A549 (cell line): ENCODE measurements at regions not wholly inside any gene's neighbourhood (a gene's known extent, or its start where the extent isn't known, plus 50 kb on each side); places are given as distances from the start of the nearest gene placed in this dataset.

Source experiments
- ATAC-seq, 2 experiments: fragments of 200-7000 bp in 1 of 2; fragments of >200 bp in 1 of 2; cut with Nextera tagmentation in 1 of 2; cut with Tn5 transposase in 1 of 2; 3 replicates each; pipeline versions ENCODE4 v1.8.0 to v1.9.1; 2018 to 2020; ENCODE audit warnings: mild to moderate bottlenecking in 1 of 2, moderate library complexity in 1 of 2
- CTCF ChIA-PET: fragments of 300-600 bp; sonication (Branson Sonifier 250); formaldehyde crosslinking; extraction: SDS; loops from one replicate; lab custom pipeline; 2021; ENCODE audit warnings: antibody characterized with exemption, inconsistent platforms; lab: Yijun Ruan, JAX
- POLR2A ChIA-PET: fragments of 350-600 bp; formaldehyde crosslinking; extraction: SDS; loops from one replicate; lab custom pipeline; 2021; ENCODE audit warnings: antibody characterized with exemption, inconsistent platforms; lab: Yijun Ruan, JAX
- DNase-seq, 2 experiments: peaks; one replicate each; pipeline versions ENCODE4 v3.0.0 to v3.0.0-alpha.2; 2011 to 2016; ENCODE audit warnings: low read depth in 1 of 2, low spot score in 1 of 2
- FAIRE-seq: peaks from 2 replicates; lab custom pipeline; 2011; peaks lifted over from hg19 to GRCh38; lab: Jason Lieb, UNC
- H3K27ac ChIP-seq, 2 experiments: fragments of >200 bp; sonication (Bioruptor Twin); formaldehyde crosslinking; 3 replicates each; pipeline ENCODE4 v1.5.1; 2016 to 2017
- H3K4me1 ChIP-seq: fragments of >200 bp; sonication (Bioruptor Twin); formaldehyde crosslinking; 3 replicates; pipeline ENCODE4 v1.6.1; 2016
- H3K4me2 ChIP-seq: fragments of >200 bp; sonication (Bioruptor Twin); formaldehyde crosslinking; 3 replicates; pipeline ENCODE4 v1.6.1; 2016
- H3K4me3 ChIP-seq: fragments of >200 bp; sonication (Bioruptor Twin); formaldehyde crosslinking; 3 replicates; pipeline ENCODE4 v1.5.1; 2016
- H3K9me3 ChIP-seq: fragments of >200 bp; sonication (Bioruptor Twin); formaldehyde crosslinking; 3 replicates; pipeline ENCODE4 v1.6.1; 2016
- CBX2 ChIP-seq: fragments of 200-600 bp; sonication (generic); IDR thresholded peaks from 2 replicates; pipeline ENCODE4 v1.6.1; 2016; ENCODE audit warnings: low read depth, mild to moderate bottlenecking, borderline replicate concordance
- CTCF ChIP-seq: fragments of >200 bp; sonication (Bioruptor Twin); formaldehyde crosslinking; IDR thresholded peaks from 3 replicates; pipeline ENCODE4 v1.5.1; 2016
- E2F6 ChIP-seq: IDR thresholded peaks from 2 replicates; pipeline ENCODE4 v1.6.1; 2012; ENCODE audit warnings: low read depth, borderline replicate concordance
- EHF ChIP-seq: fragments of 250-450 bp; sonication (Bioruptor Pico); IDR thresholded peaks from 2 replicates; pipeline ENCODE4 v1.5.0; 2020; ENCODE audit warnings: mild to moderate bottlenecking
- EHMT2 ChIP-seq: fragments of 200-600 bp; sonication (generic); IDR thresholded peaks from 2 replicates; pipeline ENCODE4 v1.6.1; 2016; ENCODE audit warnings: antibody characterized with exemption, low read depth, mild to moderate bottlenecking, moderate library complexity
- ESRRA ChIP-seq: fragments of 150-350 bp; IDR thresholded peaks from 2 replicates; pipeline ENCODE4 v1.6.1; 2014; ENCODE audit warnings: mild to moderate bottlenecking, low read length, borderline replicate concordance
- FOSB ChIP-seq: fragments of 250-450 bp; sonication (Bioruptor Pico); IDR thresholded peaks from 2 replicates; pipeline ENCODE4 v1.5.0; 2020; ENCODE audit warnings: mild to moderate bottlenecking, moderate library complexity
- FOXS1 ChIP-seq: fragments of 250-450 bp; sonication (Bioruptor Pico); IDR thresholded peaks from 2 replicates; pipeline ENCODE4 v1.5.0; 2020; ENCODE audit warnings: mild to moderate bottlenecking, moderate library complexity
- GATA3 ChIP-seq: IDR thresholded peaks from 2 replicates; pipeline ENCODE4 v1.6.1; 2012; ENCODE audit warnings: borderline replicate concordance
- HDAC2 ChIP-seq: fragments of 200-600 bp; sonication (generic); IDR thresholded peaks from 2 replicates; pipeline ENCODE4 v1.6.1; 2016
- HEYL ChIP-seq: fragments of 250-450 bp; sonication (Bioruptor Pico); IDR thresholded peaks from 2 replicates; pipeline ENCODE4 v1.8.0; 2021; ENCODE audit warnings: mild to moderate bottlenecking, moderate library complexity
- HOXA7 ChIP-seq: fragments of 250-450 bp; sonication (Bioruptor Pico); IDR thresholded peaks from 2 replicates; pipeline ENCODE4 v1.5.0; 2020; ENCODE audit warnings: mild to moderate bottlenecking, moderate library complexity
- HOXB13 ChIP-seq: fragments of 250-450 bp; sonication (Bioruptor Pico); IDR thresholded peaks from 2 replicates; pipeline ENCODE4 v1.5.0; 2020; ENCODE audit warnings: low read depth, mild to moderate bottlenecking, moderate library complexity
- JUN ChIP-seq, 2 experiments: fragments of >200 bp; sonication (Bioruptor Twin); formaldehyde crosslinking; IDR thresholded peaks; 2 replicates in 1 of 2; 3 replicates in 1 of 2; pipeline ENCODE4 v1.6.1; 2016 to 2017
- KDM1A ChIP-seq: fragments of 200-600 bp; sonication (generic); IDR thresholded peaks from 2 replicates; pipeline ENCODE4 v1.6.1; 2016; ENCODE audit warnings: low read depth, mild to moderate bottlenecking
- KDM5A ChIP-seq: fragments of 200-600 bp; sonication (generic); IDR thresholded peaks from 2 replicates; pipeline ENCODE4 v1.6.1; 2016; ENCODE audit warnings: antibody characterized with exemption, mild to moderate bottlenecking
- MAFK ChIP-seq: fragments of 450-650 bp; IDR thresholded peaks from 2 replicates; pipeline ENCODE4 v1.6.1; 2014; ENCODE audit not compliant: partially characterized antibody
- NPAS2 ChIP-seq: fragments of 250-450 bp; sonication (Bioruptor Pico); IDR thresholded peaks from 2 replicates; pipeline ENCODE4 v1.8.0; 2022; ENCODE audit warnings: mild to moderate bottlenecking, moderate library complexity, borderline replicate concordance
- POLR2AphosphoS2 ChIP-seq: conservative IDR thresholded peaks from 2 replicates; pipeline ENCODE4 v1.6.1; 2012; ENCODE audit warnings: low read length, improper control_type of control experiment, inconsistent platforms
- RCOR1 ChIP-seq: fragments of 150-350 bp; IDR thresholded peaks from 2 replicates; pipeline ENCODE4 v1.6.1; 2014; ENCODE audit warnings: antibody characterized with exemption, low read length, low read depth
- SMC3 ChIP-seq: fragments of >200 bp; sonication (Bioruptor Twin); formaldehyde crosslinking; IDR thresholded peaks from 3 replicates; pipeline ENCODE4 v1.6.1; 2018; ENCODE audit warnings: inconsistent platforms
- TFCP2L1 ChIP-seq: fragments of 250-450 bp; sonication (Bioruptor Pico); IDR thresholded peaks from 2 replicates; pipeline ENCODE4 v1.5.0; 2021; ENCODE audit warnings: mild to moderate bottlenecking
- TP53 ChIP-seq: fragments of 250-450 bp; sonication (Bioruptor Pico); IDR thresholded peaks from 2 replicates; pipeline ENCODE4 v1.5.0; 2021; ENCODE audit warnings: mild to moderate bottlenecking, moderate library complexity
- ZFP36 ChIP-seq: fragments of 450-650 bp; IDR thresholded peaks from 2 replicates; pipeline ENCODE4 v1.6.1; 2014; ENCODE audit warnings: borderline replicate concordance; ENCODE audit not compliant: partially characterized antibody
- ZNF302 ChIP-seq: fragments of 250-450 bp; sonication (Bioruptor Pico); IDR thresholded peaks from 2 replicates; pipeline ENCODE4 v1.9.0; 2021; ENCODE audit warnings: inconsistent platforms, mild to moderate bottlenecking, moderate library complexity
- ZSCAN20 ChIP-seq: fragments of 250-450 bp; sonication (Bioruptor Pico); IDR thresholded peaks from 2 replicates; pipeline ENCODE4 v1.8.0; 2022; ENCODE audit warnings: mild to moderate bottlenecking, moderate library complexity
- WGBS: methylation state at CpG from one replicate; pipeline ENCODE4 v1.1.6; 2017; ENCODE audit errors: missing lambda C conversion rate; 5-methylcytosine and 5-hydroxymethylcytosine counted together
- TF ChIP-seq, protein P1 (sequence below): fragments of 250-450 bp; sonication (Bioruptor Pico); IDR thresholded peaks from 2 replicates; pipeline ENCODE4 v1.5.0; 2020; ENCODE audit warnings: low read depth, mild to moderate bottlenecking, moderate library complexity
- TF ChIP-seq, protein P2 (sequence below): fragments of 450-650 bp; IDR thresholded peaks from 2 replicates; pipeline ENCODE4 v1.6.1; 2014; ENCODE audit warnings: antibody characterized with exemption
- TF ChIP-seq, protein P3 (sequence below): fragments of 150-350 bp; IDR thresholded peaks from 2 replicates; pipeline ENCODE4 v1.6.1; 2014; ENCODE audit warnings: low read depth, mild to moderate bottlenecking, low read length
- TF ChIP-seq, protein P4 (sequence below): fragments of >200 bp; sonication (Bioruptor Twin); formaldehyde crosslinking; IDR thresholded peaks from 2 replicates; pipeline ENCODE4 v1.6.1; 2016
- TF ChIP-seq, protein P5 (sequence below): IDR thresholded peaks from 2 replicates; pipeline ENCODE4 v1.6.1; 2012

DNA sequence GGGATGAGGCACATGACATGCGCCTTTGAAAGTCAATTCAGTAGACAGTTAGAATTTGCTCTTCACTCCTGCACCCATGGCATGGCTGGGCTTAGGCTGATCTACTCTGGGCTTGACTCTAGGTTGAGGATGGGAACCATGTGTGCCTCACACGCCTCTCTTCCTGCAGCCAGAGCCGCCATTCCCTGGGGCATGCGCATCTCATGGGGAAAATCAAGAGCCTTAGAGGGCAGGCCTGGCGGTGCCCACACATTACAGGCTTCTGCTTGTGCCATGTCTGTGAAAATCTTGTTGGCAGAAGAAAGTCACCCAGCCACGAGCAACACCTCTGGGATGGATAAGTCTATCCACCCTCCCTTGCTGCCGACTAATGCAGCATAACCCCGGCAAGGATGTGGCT lies 808.5 kb downstream of the CDH9 start:
- no peaks in the 10 kb centered on the region for H3K4me1 ChIP-seq
- H3K4me2 ChIP-seq, result no peak overlapping the region
- H3K4me3 ChIP-seq, result no peak overlapping the region
- no peak for ATAC-seq
- no peak overlapping the region for H3K27ac ChIP-seq
- CTCF ChIA-PET, result no interaction called here
- H3K9me3 ChIP-seq, result no peaks in the 10 kb centered on the region
- TF ChIP-seq NPAS2 (CRISPR knock-in tag) (no peak), CBX2 (no peak), ESRRA (no peak), TFCP2L1 (CRISPR knock-in tag) (no peak), KDM5A (no peak), ZFP36 (no peak)
- TF ChIP-seq, protein P1, sequence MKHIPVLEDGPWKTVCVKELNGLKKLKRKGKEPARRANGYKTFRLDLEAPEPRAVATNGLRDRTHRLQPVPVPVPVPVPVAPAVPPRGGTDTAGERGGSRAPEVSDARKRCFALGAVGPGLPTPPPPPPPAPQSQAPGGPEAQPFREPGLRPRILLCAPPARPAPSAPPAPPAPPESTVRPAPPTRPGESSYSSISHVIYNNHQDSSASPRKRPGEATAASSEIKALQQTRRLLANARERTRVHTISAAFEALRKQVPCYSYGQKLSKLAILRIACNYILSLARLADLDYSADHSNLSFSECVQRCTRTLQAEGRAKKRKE, result no peak
- TF ChIP-seq, all 56 proteins: peak for 0
- WGBS, result 32% methylated on average over 6 of the region's 8 CpGs
- FAIRE-seq (no peak), DNase-seq (no peak)
- POLR2A ChIA-PET, result no interaction called here

- TF ChIP-seq ESRRA (no peak), HEYL (CRISPR knock-in tag) (no peak), KDM1A (no peak), HOXB13 (no peak), JUN (IDR thresholded peaks at IDR 0.05) (no peak), MAFK (no peak), EHF (CRISPR knock-in tag) (no peak), HOXA7 (no peak), CTCF (no peak), ZFP36 (no peak), TP53 (CRISPR knock-in tag) (no peak), FOSB (CRISPR knock-in tag) (no peak), EHMT2 (no peak), HDAC2 (no peak)
- TF ChIP-seq, protein P2, sequence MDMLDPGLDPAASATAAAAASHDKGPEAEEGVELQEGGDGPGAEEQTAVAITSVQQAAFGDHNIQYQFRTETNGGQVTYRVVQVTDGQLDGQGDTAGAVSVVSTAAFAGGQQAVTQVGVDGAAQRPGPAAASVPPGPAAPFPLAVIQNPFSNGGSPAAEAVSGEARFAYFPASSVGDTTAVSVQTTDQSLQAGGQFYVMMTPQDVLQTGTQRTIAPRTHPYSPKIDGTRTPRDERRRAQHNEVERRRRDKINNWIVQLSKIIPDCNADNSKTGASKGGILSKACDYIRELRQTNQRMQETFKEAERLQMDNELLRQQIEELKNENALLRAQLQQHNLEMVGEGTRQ, result no peak
- TF ChIP-seq, protein P3, sequence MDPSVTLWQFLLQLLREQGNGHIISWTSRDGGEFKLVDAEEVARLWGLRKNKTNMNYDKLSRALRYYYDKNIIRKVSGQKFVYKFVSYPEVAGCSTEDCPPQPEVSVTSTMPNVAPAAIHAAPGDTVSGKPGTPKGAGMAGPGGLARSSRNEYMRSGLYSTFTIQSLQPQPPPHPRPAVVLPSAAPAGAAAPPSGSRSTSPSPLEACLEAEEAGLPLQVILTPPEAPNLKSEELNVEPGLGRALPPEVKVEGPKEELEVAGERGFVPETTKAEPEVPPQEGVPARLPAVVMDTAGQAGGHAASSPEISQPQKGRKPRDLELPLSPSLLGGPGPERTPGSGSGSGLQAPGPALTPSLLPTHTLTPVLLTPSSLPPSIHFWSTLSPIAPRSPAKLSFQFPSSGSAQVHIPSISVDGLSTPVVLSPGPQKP, result no peak
- ChIA-PET POLR2A (no interaction called here), CTCF (no interaction called here)
- Histone ChIP-seq H3K27ac (no peak overlapping the region), H3K4me3 (no peak overlapping the region), H3K4me1 (no peaks in the 10 kb centered on the region), H3K4me2 (no peak overlapping the region), H3K9me3 (no peaks in the 10 kb centered on the region)
- ATAC-seq (no peak), FAIRE-seq (no peak), DNase-seq (no peak)
- 24% methylated on average over 6 of the region's 6 CpGs for WGBS
Observed at GRCh38 chr5:26227245-26227644, 811.1 kb downstream of the CDH9 start.

DNA sequence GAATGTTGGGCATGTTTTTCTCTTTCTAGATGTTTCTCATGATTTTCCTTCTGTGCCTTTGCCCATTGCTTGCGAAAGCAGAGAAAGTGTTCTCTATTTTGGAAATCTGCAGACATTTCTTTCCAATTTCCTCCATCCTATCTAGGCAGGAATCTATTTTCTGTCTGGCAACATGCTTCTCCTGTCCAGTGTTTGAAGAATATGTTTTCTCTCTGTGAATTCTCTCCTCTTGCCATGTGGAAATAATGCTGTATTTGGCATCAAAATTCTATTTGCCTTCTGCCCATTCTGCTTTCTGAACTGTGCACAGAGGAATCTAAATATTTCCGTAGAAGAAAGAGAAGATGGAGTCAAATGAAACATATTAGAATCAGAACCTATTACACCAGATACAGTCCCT lies 833.3 kb downstream of the CDH9 start:
- no peak overlapping the region for H3K4me2 ChIP-seq
- H3K27ac ChIP-seq, result no peak overlapping the region
- WGBS, result 53% methylated on average over 2 of the region's 2 CpGs
- H3K9me3 ChIP-seq, result no peaks in the 10 kb centered on the region
- no peak for FAIRE-seq
- CTCF ChIA-PET, result no interaction called here
- H3K4me3 ChIP-seq, result no peak overlapping the region
- H3K4me1 ChIP-seq, result no peaks in the 10 kb centered on the region
- ATAC-seq, result no peak
- DNase-seq, result no peak
- POLR2A ChIA-PET, result interaction anchor here (0.6 kb wide), 1 partner anchor 748 kb away, joined by 6 read pairs; no protein-coding TSS in a partner anchor
- no peak for TF ChIP-seq NPAS2 (CRISPR knock-in tag)
- no peak for TF ChIP-seq TP53 (CRISPR knock-in tag)
- TF ChIP-seq, protein P4, sequence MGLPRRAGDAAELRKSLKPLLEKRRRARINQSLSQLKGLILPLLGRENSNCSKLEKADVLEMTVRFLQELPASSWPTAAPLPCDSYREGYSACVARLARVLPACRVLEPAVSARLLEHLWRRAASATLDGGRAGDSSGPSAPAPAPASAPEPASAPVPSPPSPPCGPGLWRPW, result no peak
- TF ChIP-seq FOXS1 (CRISPR knock-in tag), result no peak
- no peak for TF ChIP-seq E2F6
- no peak for TF ChIP-seq ZSCAN20 (CRISPR knock-in tag)
- TF ChIP-seq, protein P1, result no peak
- TF ChIP-seq, protein P5, sequence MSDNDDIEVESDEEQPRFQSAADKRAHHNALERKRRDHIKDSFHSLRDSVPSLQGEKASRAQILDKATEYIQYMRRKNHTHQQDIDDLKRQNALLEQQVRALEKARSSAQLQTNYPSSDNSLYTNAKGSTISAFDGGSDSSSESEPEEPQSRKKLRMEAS, result no peak
- no peak for TF ChIP-seq RCOR1
- TF ChIP-seq SMC3, result no peak
- no peak for TF ChIP-seq POLR2AphosphoS2
- TF ChIP-seq ZNF302 (CRISPR knock-in tag), result no peak
- no peak for TF ChIP-seq GATA3
